ENCODE measurements at regions not wholly inside any gene's neighbourhood (a gene's known extent, or its start where the extent isn't known, plus 50 kb on each side); places are given as distances from the start of the nearest gene placed in this dataset.

DNA sequence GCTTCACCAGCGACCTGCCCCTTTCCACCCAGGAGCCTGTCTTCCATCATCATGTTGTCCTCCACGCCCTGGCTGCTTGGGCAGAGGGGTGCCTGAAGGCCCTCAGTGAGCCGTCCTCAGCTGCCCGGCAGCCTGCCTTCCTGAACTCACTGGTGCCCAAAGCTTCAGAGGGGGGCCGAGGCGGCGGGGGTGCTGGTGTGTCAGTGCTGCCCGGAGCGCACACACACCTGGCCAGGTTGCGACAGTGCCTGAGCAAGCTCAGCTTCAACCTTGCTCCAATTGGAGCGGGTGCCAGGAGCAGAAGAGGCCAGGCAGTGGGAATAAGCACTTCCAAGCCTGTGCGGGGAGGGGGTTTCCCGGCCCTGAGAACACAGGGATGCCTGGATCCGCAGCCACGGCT, 566.3 kb downstream of the INHBA start:
- TF ChIP-seq, protein P1, sequence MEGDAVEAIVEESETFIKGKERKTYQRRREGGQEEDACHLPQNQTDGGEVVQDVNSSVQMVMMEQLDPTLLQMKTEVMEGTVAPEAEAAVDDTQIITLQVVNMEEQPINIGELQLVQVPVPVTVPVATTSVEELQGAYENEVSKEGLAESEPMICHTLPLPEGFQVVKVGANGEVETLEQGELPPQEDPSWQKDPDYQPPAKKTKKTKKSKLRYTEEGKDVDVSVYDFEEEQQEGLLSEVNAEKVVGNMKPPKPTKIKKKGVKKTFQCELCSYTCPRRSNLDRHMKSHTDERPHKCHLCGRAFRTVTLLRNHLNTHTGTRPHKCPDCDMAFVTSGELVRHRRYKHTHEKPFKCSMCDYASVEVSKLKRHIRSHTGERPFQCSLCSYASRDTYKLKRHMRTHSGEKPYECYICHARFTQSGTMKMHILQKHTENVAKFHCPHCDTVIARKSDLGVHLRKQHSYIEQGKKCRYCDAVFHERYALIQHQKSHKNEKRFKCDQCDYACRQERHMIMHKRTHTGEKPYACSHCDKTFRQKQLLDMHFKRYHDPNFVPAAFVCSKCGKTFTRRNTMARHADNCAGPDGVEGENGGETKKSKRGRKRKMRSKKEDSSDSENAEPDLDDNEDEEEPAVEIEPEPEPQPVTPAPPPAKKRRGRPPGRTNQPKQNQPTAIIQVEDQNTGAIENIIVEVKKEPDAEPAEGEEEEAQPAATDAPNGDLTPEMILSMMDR (IDR thresholded peaks at IDR 0.05; ENCODE audit: low read depth, low read length), result no peak
- TF ChIP-seq POLR2A (IDR thresholded peaks at IDR 0.05; ENCODE audit: extremely low read depth, insufficient read length), result no peak
